ENCODE measurements at regions not wholly inside any gene's neighbourhood (a gene's known extent, or its start where the extent isn't known, plus 50 kb on each side); places are given as distances from the start of the nearest gene placed in this dataset.
A peak's percentile ranks its signal among the peaks of the same experiment; 100 is the strongest.

GRCh38 chr3:25297667-25298585, 130.1 kb upstream of the RARB start:
- no peak overlapping the region for H3K4me2 ChIP-seq (replicated peaks; ENCODE audit: extremely low read depth, low read length, poor library complexity, severe bottlenecking)
- H3K36me3 Mint-ChIP-seq = no peaks in the 10 kb centered on the region
- H3K4me1 ChIP-seq (ENCODE audit: control insufficient read depth in 1 of 2, insufficient read depth in 2 of 2, low read length in 2 of 2) = no peaks in the 10 kb centered on the region
- no peaks in the 10 kb centered on the region for H3K27me3 Mint-ChIP-seq (ENCODE audit: low read depth in 3 of 3)
- no peak overlapping the region for H3K27ac Mint-ChIP-seq
- no peaks in the 10 kb centered on the region for H3K9me3 ChIP-seq (replicated peaks in 1 of 2; ENCODE audit: control insufficient read depth in 1 of 2, insufficient read depth in 1 of 2, low read length in 2 of 2)
- no peaks in the 10 kb centered on the region for H3K4me1 Mint-ChIP-seq
- H3K9ac ChIP-seq (ENCODE audit: insufficient read depth, low read length, poor library complexity, severe bottlenecking) = no peak overlapping the region
- H3K27ac ChIP-seq (ENCODE audit: low read depth in 1 of 2, low read length in 2 of 2) = no peak overlapping the region
- H3K27me3 ChIP-seq (ENCODE audit: control insufficient read depth in 2 of 2, insufficient read depth in 2 of 2, low read length in 2 of 2) = no peaks in the 10 kb centered on the region
- no peak overlapping the region for H3K4me3 ChIP-seq (replicated peaks in 1 of 3; ENCODE audit: low read depth in 2 of 3, low read length in 3 of 3)
- no peak for DNase-seq
- WGBS (ENCODE audit: insufficient coverage) = 100% methylated on average over 2 of the region's 9 CpGs
- H3K36me3 ChIP-seq (replicated peaks in 1 of 2; ENCODE audit: control insufficient read depth in 1 of 2, insufficient read depth in 2 of 2, low read length in 2 of 2) = no peaks in the 10 kb centered on the region
- no peaks in the 10 kb centered on the region for H4K20me1 ChIP-seq (ENCODE audit: insufficient read depth, low read length)
- H3K79me2 ChIP-seq (ENCODE audit: insufficient read depth, low read length) = no peaks in the 10 kb centered on the region
- intact Hi-C loops (cut with micrococcal nuclease) = no loop called here
- peak overlapping the region in 1 of 2 donors; percentile 37 for H3K4me3 Mint-ChIP-seq
- TF ChIP-seq CTCF (IDR thresholded peaks at IDR 0.05) = no peak
- peaks cover 0 to 5% (median 1%) of the 10 kb centered on the region in 7 donors for H3K9me3 Mint-ChIP-seq
- no peak overlapping the region for H2AFZ ChIP-seq (ENCODE audit: insufficient read depth, low read depth, low read length, poor library complexity, severe bottlenecking)

GRCh38 chr3:25300141-25300540, 127.9 kb upstream of the RARB start:
- Mint-ChIP-seq H3K27me3 (ENCODE audit: low read depth in 3 of 3) (no peaks in the 10 kb centered on the region), H3K36me3 (no peaks in the 10 kb centered on the region), H3K27ac (no peak overlapping the region), H3K4me1 (no peaks in the 10 kb centered on the region), H3K4me3 (no peak overlapping the region), H3K9me3 (peaks cover 0 to 4% (median 2%) of the 10 kb centered on the region in 7 donors)
- no peak overlapping the region for H3K4me3 ChIP-seq (replicated peaks in 1 of 3; ENCODE audit: low read depth in 2 of 3, low read length in 3 of 3)
- no peaks in the 10 kb centered on the region for H3K36me3 ChIP-seq (replicated peaks in 1 of 2; ENCODE audit: control insufficient read depth in 1 of 2, insufficient read depth in 2 of 2, low read length in 2 of 2)
- intact Hi-C loops (cut with micrococcal nuclease) = no loop called here
- no peak for TF ChIP-seq CTCF (IDR thresholded peaks at IDR 0.05)
- no peak overlapping the region for H3K4me2 ChIP-seq (replicated peaks; ENCODE audit: extremely low read depth, low read length, poor library complexity, severe bottlenecking)
- H3K27me3 ChIP-seq (ENCODE audit: control insufficient read depth in 2 of 2, insufficient read depth in 2 of 2, low read length in 2 of 2) = no peaks in the 10 kb centered on the region
- H3K79me2 ChIP-seq (ENCODE audit: insufficient read depth, low read length) = no peaks in the 10 kb centered on the region
- H4K20me1 ChIP-seq (ENCODE audit: insufficient read depth, low read length) = no peaks in the 10 kb centered on the region
- no peak overlapping the region for H3K9ac ChIP-seq (ENCODE audit: insufficient read depth, low read length, poor library complexity, severe bottlenecking)
- WGBS (ENCODE audit: insufficient coverage) = no CpG with 5 or more reads among the region's 1 CpG
- no peak overlapping the region for H2AFZ ChIP-seq (ENCODE audit: insufficient read depth, low read depth, low read length, poor library complexity, severe bottlenecking)
- no peak for DNase-seq
- H3K4me1 ChIP-seq (ENCODE audit: control insufficient read depth in 1 of 2, insufficient read depth in 2 of 2, low read length in 2 of 2) = no peaks in the 10 kb centered on the region
- H3K27ac ChIP-seq (ENCODE audit: low read depth in 1 of 2, low read length in 2 of 2) = no peak overlapping the region
- H3K9me3 ChIP-seq (replicated peaks in 1 of 2; ENCODE audit: control insufficient read depth in 1 of 2, insufficient read depth in 1 of 2, low read length in 2 of 2) = no peaks in the 10 kb centered on the region

All from CD14-positive monocyte (primary cell).